ENCODE measurements at regions not wholly inside any gene's neighbourhood (a gene's known extent, or its start where the extent isn't known, plus 50 kb on each side); places are given as distances from the start of the nearest gene placed in this dataset.

GRCh38 chr6:33860006-33860405 is 56.2 kb upstream of the MLN start:
- H3K27ac ChIP-seq = no peak overlapping the region
- H3K4me3 ChIP-seq = no peak overlapping the region
- no peaks in the 10 kb centered on the region for H3K9me3 ChIP-seq (ENCODE audit: low read depth)
- no peaks in the 10 kb centered on the region for H3K4me1 ChIP-seq (ENCODE audit: low read depth)
- no peaks in the 10 kb centered on the region for H3K27me3 ChIP-seq
- DNase-seq (ENCODE audit: low read depth in 1 of 2, low spot score in 1 of 2) = no peak
- TF ChIP-seq, protein P1, sequence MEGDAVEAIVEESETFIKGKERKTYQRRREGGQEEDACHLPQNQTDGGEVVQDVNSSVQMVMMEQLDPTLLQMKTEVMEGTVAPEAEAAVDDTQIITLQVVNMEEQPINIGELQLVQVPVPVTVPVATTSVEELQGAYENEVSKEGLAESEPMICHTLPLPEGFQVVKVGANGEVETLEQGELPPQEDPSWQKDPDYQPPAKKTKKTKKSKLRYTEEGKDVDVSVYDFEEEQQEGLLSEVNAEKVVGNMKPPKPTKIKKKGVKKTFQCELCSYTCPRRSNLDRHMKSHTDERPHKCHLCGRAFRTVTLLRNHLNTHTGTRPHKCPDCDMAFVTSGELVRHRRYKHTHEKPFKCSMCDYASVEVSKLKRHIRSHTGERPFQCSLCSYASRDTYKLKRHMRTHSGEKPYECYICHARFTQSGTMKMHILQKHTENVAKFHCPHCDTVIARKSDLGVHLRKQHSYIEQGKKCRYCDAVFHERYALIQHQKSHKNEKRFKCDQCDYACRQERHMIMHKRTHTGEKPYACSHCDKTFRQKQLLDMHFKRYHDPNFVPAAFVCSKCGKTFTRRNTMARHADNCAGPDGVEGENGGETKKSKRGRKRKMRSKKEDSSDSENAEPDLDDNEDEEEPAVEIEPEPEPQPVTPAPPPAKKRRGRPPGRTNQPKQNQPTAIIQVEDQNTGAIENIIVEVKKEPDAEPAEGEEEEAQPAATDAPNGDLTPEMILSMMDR (IDR thresholded peaks at IDR 0.05; ENCODE audit: low read depth, low read length) = no peak
- no peaks in the 10 kb centered on the region for H3K36me3 ChIP-seq

DNA sequence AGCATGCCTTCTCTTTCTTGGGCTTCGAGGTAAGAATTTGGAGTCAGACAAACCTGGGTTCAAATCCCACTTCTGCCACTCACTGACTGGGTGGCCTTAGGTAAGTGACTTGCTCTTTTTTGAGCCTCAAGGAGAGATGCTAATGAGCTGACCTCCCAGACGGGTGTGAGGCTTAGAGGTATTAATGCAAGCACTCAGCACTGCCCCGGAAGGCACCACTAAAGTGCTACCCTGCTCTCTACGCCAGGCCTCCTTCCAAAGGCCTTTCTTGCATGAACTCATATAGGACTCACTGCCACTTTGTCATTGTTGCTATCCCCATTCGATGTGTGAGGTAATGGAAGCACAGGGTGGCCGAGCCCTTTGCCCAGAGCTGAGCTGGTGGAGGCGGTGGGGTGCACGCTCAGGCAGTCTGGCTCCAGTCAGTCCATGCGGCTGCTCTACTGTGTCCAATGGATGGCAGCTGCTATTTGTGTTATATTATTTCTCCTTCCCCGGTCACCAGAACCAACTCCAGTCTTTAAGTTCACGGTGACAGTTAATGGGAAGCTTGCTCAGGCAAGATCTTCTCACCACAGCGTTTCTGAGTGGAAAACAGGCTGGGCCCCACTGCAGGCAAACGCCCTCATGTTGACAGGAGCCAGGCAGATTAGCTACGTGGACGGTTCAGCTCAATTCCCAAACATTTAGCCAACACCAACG is 55.2 kb upstream of the MLN start:
- Histone ChIP-seq H3K4me3 (no peak overlapping the region), H3K27me3 (no peaks in the 10 kb centered on the region), H3K9me3 (ENCODE audit: low read depth) (no peaks in the 10 kb centered on the region), H3K36me3 (no peaks in the 10 kb centered on the region), H3K27ac (no peak overlapping the region), H3K4me1 (ENCODE audit: low read depth) (no peaks in the 10 kb centered on the region)
- no peak for DNase-seq (ENCODE audit: low read depth in 1 of 2, low spot score in 1 of 2)
- TF ChIP-seq, protein P1 (IDR thresholded peaks at IDR 0.05; ENCODE audit: low read depth, low read length) = no peak

- no peak for DNase-seq (ENCODE audit: low read depth in 1 of 2, low spot score in 1 of 2)
These were observed 54.2 kb upstream of the MLN start for GRCh38 chr6:33857932-33858475.

GRCh38 chr6:33857093-33857931 is 53.5 kb upstream of the MLN start:
- TF ChIP-seq, protein P1 (IDR thresholded peaks at IDR 0.05; ENCODE audit: low read depth, low read length) = no peak
- no peak for DNase-seq (ENCODE audit: low read depth in 1 of 2, low spot score in 1 of 2)
- no peaks in the 10 kb centered on the region for H3K9me3 ChIP-seq (ENCODE audit: low read depth)
- no peak overlapping the region for H3K27ac ChIP-seq
- no peaks in the 10 kb centered on the region for H3K4me1 ChIP-seq (ENCODE audit: low read depth)
- H3K27me3 ChIP-seq = no peaks in the 10 kb centered on the region
- H3K4me3 ChIP-seq = no peak overlapping the region
- H3K36me3 ChIP-seq = no peaks in the 10 kb centered on the region

More at GRCh38 chr6:33857932-33858475, 54.2 kb upstream of the MLN start:
- TF ChIP-seq, protein P1 (IDR thresholded peaks at IDR 0.05; ENCODE audit: low read depth, low read length) = no peak
- H3K27ac ChIP-seq = no peak overlapping the region
- H3K9me3 ChIP-seq (ENCODE audit: low read depth) = no peaks in the 10 kb centered on the region
- H3K4me1 ChIP-seq (ENCODE audit: low read depth) = no peaks in the 10 kb centered on the region
- H3K4me3 ChIP-seq = no peak overlapping the region
- no peaks in the 10 kb centered on the region for H3K36me3 ChIP-seq
- H3K27me3 ChIP-seq = no peaks in the 10 kb centered on the region

DNA sequence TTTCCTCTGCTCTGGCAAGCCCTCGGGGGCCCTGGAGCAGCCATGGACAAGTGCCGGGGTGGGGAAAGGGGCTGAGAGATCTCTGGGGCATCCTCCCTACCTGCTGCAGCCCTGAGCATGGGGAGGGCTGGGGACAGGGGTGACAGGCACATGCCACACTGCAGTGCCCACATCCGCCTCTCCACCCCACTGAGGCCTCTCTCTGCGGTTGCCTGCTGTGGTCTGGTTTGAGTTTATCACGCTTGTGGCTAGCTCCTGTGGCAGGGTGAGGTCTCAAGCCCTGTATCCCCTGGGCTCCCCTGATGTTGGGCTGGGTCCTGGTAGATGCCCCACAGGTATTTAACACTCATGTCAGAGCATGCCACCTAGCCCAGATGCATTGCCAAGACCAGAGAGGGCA is 52.9 kb upstream of the MLN start:
- H3K4me3 ChIP-seq = no peak overlapping the region
- no peaks in the 10 kb centered on the region for H3K9me3 ChIP-seq (ENCODE audit: low read depth)
- H3K4me1 ChIP-seq (ENCODE audit: low read depth) = no peaks in the 10 kb centered on the region
- DNase-seq (ENCODE audit: low read depth in 1 of 2, low spot score in 1 of 2) = no peak
- H3K27me3 ChIP-seq = no peaks in the 10 kb centered on the region
- no peaks in the 10 kb centered on the region for H3K36me3 ChIP-seq
- TF ChIP-seq, protein P1 (IDR thresholded peaks at IDR 0.05; ENCODE audit: low read depth, low read length) = no peak
- no peak overlapping the region for H3K27ac ChIP-seq
